ENCODE measurements at regions not wholly inside any gene's neighbourhood (a gene's known extent, or its start where the extent isn't known, plus 50 kb on each side); places are given as distances from the start of the nearest gene placed in this dataset.
A peak's percentile ranks its signal among the peaks of the same experiment; 100 is the strongest.

DNA sequence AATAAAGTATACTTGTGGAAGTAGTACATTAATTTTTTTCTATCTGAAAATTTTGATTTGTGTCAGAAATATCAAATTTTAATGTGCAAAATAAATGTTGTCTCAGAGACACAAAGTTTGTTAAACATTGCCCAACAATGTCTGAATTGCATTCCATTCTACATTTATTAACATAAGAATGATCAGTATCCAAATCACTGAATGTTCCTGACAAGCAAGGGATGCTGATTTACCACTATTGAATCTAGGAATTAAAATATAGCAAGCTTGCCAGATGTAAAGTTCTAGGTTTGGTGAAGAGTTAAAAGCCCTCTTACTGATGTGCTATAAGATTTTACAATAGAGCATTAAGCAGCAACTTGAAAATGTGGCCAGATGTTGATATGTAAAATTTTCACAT is 489.2 kb upstream of the CTSO start:
- TF ChIP-seq, protein P1, sequence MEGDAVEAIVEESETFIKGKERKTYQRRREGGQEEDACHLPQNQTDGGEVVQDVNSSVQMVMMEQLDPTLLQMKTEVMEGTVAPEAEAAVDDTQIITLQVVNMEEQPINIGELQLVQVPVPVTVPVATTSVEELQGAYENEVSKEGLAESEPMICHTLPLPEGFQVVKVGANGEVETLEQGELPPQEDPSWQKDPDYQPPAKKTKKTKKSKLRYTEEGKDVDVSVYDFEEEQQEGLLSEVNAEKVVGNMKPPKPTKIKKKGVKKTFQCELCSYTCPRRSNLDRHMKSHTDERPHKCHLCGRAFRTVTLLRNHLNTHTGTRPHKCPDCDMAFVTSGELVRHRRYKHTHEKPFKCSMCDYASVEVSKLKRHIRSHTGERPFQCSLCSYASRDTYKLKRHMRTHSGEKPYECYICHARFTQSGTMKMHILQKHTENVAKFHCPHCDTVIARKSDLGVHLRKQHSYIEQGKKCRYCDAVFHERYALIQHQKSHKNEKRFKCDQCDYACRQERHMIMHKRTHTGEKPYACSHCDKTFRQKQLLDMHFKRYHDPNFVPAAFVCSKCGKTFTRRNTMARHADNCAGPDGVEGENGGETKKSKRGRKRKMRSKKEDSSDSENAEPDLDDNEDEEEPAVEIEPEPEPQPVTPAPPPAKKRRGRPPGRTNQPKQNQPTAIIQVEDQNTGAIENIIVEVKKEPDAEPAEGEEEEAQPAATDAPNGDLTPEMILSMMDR (IDR thresholded peaks at IDR 0.05; ENCODE audit: unreplicated experiment), result no peak
- Mint-ChIP-seq H3K27me3 (ENCODE audit: low read depth) (no peaks in the 10 kb centered on the region), H3K9me3 (peaks cover 8% of the 10 kb centered on the region), H3K27ac (no peak overlapping the region), H3K4me1 (peaks cover 2% of the 10 kb centered on the region), H3K4me3 (no peak overlapping the region), H3K36me3 (peaks cover 3% of the 10 kb centered on the region)
- no peak for DNase-seq (ENCODE audit: low spot score in 2 of 2, unreplicated experiment in 2 of 2)

DNA sequence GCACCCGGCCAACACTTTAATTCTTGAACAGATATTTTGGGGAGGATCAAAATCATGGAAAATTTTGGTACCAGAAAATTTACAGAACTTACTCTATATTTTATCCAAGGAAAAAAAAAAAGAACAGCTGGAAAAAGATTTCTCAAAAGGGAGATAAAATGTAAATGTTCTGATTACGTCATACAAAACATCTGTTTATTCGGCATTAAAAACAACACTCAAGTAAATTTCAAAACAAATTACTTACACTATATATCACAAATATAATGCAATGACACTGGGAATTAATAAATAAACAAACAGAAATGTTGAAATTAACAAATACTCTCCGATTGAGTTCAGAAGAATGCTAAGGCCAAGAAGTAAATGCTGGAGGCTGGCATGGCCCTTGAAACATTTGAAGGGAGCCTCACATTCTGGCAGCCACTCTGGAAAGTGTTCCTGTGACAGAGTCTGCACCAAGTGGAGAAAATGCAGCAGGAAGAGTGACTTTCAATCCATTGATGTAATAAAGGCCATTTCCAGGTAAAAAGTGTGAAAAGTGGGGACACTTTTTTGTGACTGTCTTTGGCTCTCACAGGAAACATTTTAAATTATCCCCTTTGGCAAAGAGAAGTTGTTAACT is 486.0 kb upstream of the CTSO start:
- no peak overlapping the region for H3K4me3 Mint-ChIP-seq
- TF ChIP-seq, protein P1 (IDR thresholded peaks at IDR 0.05; ENCODE audit: unreplicated experiment), result no peak
- DNase-seq (ENCODE audit: low spot score in 2 of 2, unreplicated experiment in 2 of 2), result no peak
- peaks cover 6% of the 10 kb centered on the region for H3K4me1 Mint-ChIP-seq
- no peaks in the 10 kb centered on the region for H3K27me3 Mint-ChIP-seq (ENCODE audit: low read depth)
- peaks cover 4% of the 10 kb centered on the region for H3K9me3 Mint-ChIP-seq
- H3K36me3 Mint-ChIP-seq, result peaks cover 3% of the 10 kb centered on the region
- no peak overlapping the region for H3K27ac Mint-ChIP-seq

DNA sequence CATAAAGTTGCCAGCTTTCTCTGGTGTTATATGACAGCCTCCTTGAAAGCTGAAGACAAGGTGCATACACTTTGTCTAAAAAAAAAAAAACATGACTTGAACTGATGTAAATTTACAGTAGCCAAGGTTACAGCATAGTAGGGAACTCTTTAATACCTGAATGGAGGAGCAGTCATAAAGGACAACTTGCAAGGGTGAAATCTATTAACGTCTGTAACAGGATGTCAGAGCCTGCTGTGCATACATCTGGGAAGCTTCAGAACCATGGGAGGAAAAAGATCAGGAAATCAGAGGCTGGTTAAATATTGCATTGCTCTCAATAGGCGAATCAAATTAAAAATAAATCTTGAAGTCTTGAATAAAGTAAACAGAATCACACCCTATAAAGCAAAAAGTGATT is 484.0 kb upstream of the CTSO start:
- H3K4me1 Mint-ChIP-seq, result peaks cover 6% of the 10 kb centered on the region
- no peaks in the 10 kb centered on the region for H3K36me3 Mint-ChIP-seq
- no peak for DNase-seq (ENCODE audit: low spot score in 2 of 2, unreplicated experiment in 2 of 2)
- H3K4me3 Mint-ChIP-seq, result no peak overlapping the region
- H3K27me3 Mint-ChIP-seq (ENCODE audit: low read depth), result no peaks in the 10 kb centered on the region
- H3K9me3 Mint-ChIP-seq, result no peaks in the 10 kb centered on the region
- no peak overlapping the region for H3K27ac Mint-ChIP-seq
- TF ChIP-seq, protein P1 (IDR thresholded peaks at IDR 0.05; ENCODE audit: unreplicated experiment), result no peak

DNA sequence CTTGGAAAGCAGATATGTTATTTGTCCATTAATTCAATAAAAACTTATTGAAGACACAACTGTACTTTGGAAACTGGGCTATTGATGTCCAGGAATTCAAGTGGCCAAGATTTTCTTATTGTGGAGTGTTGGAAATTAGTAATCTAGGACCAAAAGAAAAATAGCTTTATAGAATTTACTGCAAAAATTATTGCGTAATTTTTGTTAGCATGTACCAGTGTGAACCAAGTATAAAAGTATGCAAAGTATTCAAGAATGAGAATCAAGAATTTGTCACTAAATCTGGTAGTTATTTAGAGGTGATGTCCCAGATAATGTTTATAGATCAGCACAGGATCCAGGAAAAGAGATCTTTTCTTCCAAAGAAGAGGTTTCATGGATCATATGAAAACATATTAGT is 468.9 kb upstream of the CTSO start:
- peaks cover 5% of the 10 kb centered on the region for H3K36me3 Mint-ChIP-seq
- H3K4me3 Mint-ChIP-seq, result no peak overlapping the region
- H3K27ac Mint-ChIP-seq, result no peak overlapping the region
- TF ChIP-seq, protein P1 (IDR thresholded peaks at IDR 0.05; ENCODE audit: unreplicated experiment), result no peak
- peaks cover 32% of the 10 kb centered on the region for H3K4me1 Mint-ChIP-seq
- H3K27me3 Mint-ChIP-seq (ENCODE audit: low read depth), result no peaks in the 10 kb centered on the region
- no peak for DNase-seq (ENCODE audit: low spot score in 2 of 2, unreplicated experiment in 2 of 2)
- H3K9me3 Mint-ChIP-seq, result peaks cover 8% of the 10 kb centered on the region

DNA sequence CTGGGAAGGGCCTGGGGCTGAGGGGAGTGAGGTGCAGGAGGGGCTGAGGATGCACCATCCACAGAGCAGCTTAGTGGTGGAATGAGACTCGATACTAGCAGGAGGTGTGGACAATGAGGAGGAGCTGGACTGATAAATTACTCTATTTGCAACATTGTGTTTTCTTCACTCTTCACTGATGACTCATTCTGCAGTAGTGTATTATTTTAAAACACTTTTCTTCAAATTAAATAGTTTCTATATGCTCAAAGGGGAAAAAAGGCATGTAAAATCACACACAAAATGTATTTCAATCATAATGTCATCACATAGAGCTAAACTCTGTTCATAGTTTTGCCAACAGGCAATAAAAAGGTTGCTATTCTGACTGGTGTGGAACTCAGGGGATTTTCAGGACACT is 467.0 kb upstream of the CTSO start:
- DNase-seq (ENCODE audit: low spot score in 2 of 2, unreplicated experiment in 2 of 2), result no peak
- H3K4me1 Mint-ChIP-seq, result peaks cover 32% of the 10 kb centered on the region
- no peaks in the 10 kb centered on the region for H3K27me3 Mint-ChIP-seq (ENCODE audit: low read depth)
- H3K27ac Mint-ChIP-seq, result peak overlapping the region; percentile 57
- TF ChIP-seq, protein P1 (IDR thresholded peaks at IDR 0.05; ENCODE audit: unreplicated experiment), result no peak
- H3K4me3 Mint-ChIP-seq, result no peak overlapping the region
- H3K9me3 Mint-ChIP-seq, result peaks cover 15% of the 10 kb centered on the region
- H3K36me3 Mint-ChIP-seq, result peaks cover 14% of the 10 kb centered on the region

All from mesothelial cell of epicardium (in vitro differentiated cells).